ENCODE measurements at regions not wholly inside any gene's neighbourhood (a gene's known extent, or its start where the extent isn't known, plus 50 kb on each side); places are given as distances from the start of the nearest gene placed in this dataset.

DNA sequence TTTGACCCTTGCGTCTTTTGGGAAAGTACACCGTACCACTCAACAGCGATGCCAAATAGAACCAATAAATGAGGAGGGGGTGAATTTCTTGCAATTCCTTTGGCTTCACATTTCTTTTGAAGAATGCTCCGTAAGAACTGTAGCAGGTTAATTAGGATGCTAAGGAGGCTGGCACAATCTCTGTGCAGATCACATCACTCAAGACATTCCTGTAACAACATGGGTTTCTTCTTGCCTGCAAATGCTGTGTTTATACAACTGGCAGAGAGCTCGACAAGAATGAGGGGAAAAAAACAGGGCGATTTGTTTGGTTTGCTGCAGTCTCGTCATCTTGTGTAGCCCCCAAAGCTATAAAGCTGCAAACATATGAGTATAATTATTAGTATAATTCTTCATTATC, 424.8 kb upstream of the DCC start:
- no peak for TF ChIP-seq MEF2B (IDR thresholded peaks at IDR 0.05; ENCODE audit: partially characterized antibody, poor library complexity, severe bottlenecking)
- no peak for TF ChIP-seq MYB (IDR thresholded peaks at IDR 0.05; ENCODE audit: borderline replicate concordance, low read depth, low read length)
- TF ChIP-seq, protein P1, sequence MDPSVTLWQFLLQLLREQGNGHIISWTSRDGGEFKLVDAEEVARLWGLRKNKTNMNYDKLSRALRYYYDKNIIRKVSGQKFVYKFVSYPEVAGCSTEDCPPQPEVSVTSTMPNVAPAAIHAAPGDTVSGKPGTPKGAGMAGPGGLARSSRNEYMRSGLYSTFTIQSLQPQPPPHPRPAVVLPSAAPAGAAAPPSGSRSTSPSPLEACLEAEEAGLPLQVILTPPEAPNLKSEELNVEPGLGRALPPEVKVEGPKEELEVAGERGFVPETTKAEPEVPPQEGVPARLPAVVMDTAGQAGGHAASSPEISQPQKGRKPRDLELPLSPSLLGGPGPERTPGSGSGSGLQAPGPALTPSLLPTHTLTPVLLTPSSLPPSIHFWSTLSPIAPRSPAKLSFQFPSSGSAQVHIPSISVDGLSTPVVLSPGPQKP (IDR thresholded peaks at IDR 0.05; ENCODE audit: low read depth, low read length): no peak
- no peak for TF ChIP-seq POLR2A (IDR thresholded peaks at IDR 0.05; ENCODE audit: low read depth, low read length)
- TF ChIP-seq, protein P2, sequence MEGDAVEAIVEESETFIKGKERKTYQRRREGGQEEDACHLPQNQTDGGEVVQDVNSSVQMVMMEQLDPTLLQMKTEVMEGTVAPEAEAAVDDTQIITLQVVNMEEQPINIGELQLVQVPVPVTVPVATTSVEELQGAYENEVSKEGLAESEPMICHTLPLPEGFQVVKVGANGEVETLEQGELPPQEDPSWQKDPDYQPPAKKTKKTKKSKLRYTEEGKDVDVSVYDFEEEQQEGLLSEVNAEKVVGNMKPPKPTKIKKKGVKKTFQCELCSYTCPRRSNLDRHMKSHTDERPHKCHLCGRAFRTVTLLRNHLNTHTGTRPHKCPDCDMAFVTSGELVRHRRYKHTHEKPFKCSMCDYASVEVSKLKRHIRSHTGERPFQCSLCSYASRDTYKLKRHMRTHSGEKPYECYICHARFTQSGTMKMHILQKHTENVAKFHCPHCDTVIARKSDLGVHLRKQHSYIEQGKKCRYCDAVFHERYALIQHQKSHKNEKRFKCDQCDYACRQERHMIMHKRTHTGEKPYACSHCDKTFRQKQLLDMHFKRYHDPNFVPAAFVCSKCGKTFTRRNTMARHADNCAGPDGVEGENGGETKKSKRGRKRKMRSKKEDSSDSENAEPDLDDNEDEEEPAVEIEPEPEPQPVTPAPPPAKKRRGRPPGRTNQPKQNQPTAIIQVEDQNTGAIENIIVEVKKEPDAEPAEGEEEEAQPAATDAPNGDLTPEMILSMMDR (IDR thresholded peaks at IDR 0.05 in 2 of 3, conservative IDR thresholded peaks at IDR 0.05 in 1 of 3; ENCODE audit: control insufficient read depth in 2 of 3, extremely low read depth in 1 of 3, insufficient read depth in 1 of 3, low read depth in 3 of 3, low read length in 3 of 3): no peak
- no peak for TF ChIP-seq FOXK2 (IDR thresholded peaks at IDR 0.05)
- no peak for TF ChIP-seq JUNB (IDR thresholded peaks at IDR 0.05)
- TF ChIP-seq EZH2 (IDR thresholded peaks at IDR 0.05; ENCODE audit: borderline replicate concordance, control insufficient read depth, low read depth, low read length): no peak
- no peak for TF ChIP-seq CEBPB (IDR thresholded peaks at IDR 0.05; ENCODE audit: borderline replicate concordance in 1 of 2, low read depth in 2 of 2, low read length in 2 of 2)
- TF ChIP-seq SREBF1 (IDR thresholded peaks at IDR 0.05; ENCODE audit: low read length): no peak

Data from GM12878 (cell line).